ENCODE measurements at regions not wholly inside any gene's neighbourhood (a gene's known extent, or its start where the extent isn't known, plus 50 kb on each side); places are given as distances from the start of the nearest gene placed in this dataset.

GRCh38 chr10:117911684-117912083, 135.1 kb downstream of the RAB11FIP2 start:
- TF ChIP-seq POLR2A (IDR thresholded peaks at IDR 0.05; ENCODE audit: control extremely low read depth in 1 of 2, low read depth in 2 of 2, low read length in 2 of 2) (no peak), CTCF (IDR thresholded peaks at IDR 0.05; ENCODE audit: control extremely low read depth in 1 of 3, insufficient read depth in 1 of 3, low read depth in 1 of 3, low read length in 3 of 3) (no peak), USF2 (IDR thresholded peaks at IDR 0.05; ENCODE audit: low read length) (no peak), EGR1 (IDR thresholded peaks at IDR 0.05; ENCODE audit: borderline replicate concordance, low read depth, low read length) (no peak), RFX5 (IDR thresholded peaks at IDR 0.05; ENCODE audit: borderline replicate concordance, low read depth, low read length) (no peak)

Data from H1 (cell line).